H1 (cell line): ENCODE measurements at regions not wholly inside any gene's neighbourhood (a gene's known extent, or its start where the extent isn't known, plus 50 kb on each side); places are given as distances from the start of the nearest gene placed in this dataset.

ENCODE experiments used
- CTCF ChIA-PET: fragments of 300-600 bp; sonication (Branson Sonifier 250); formaldehyde crosslinking; loops from one replicate; lab custom pipeline; 2021; ENCODE audit not compliant: partially characterized antibody; lab: Charles Lee
- POLR2A ChIA-PET: fragments of 300-600 bp; sonication (Branson Sonifier 250); formaldehyde crosslinking; loops from one replicate; lab custom pipeline; 2021; ENCODE audit warnings: inconsistent platforms; ENCODE audit not compliant: partially characterized antibody; lab: Charles Lee
- DNase-seq, 2 experiments: peaks; one replicate each; pipeline versions ENCODE4 v3.0.0 to v3.0.0-alpha.2; 2010 to 2022; ENCODE audit warnings: low spot score in 2 of 2, low read depth in 1 of 2, mixed read lengths in 1 of 2
- FAIRE-seq: peaks from 2 replicates; lab custom pipeline; 2011; peaks lifted over from hg19 to GRCh38; lab: Jason Lieb, UNC
- H2AFZ ChIP-seq: 2 replicates; pipeline ENCODE4 v1.8.1; 2012; ENCODE audit warnings: low read length, inconsistent platforms
- H2AK5ac ChIP-seq: 2 replicates; pipeline ENCODE4 v1.6.1; 2013; ENCODE audit warnings: low read depth, low read length
- H2BK120ac ChIP-seq: replicated peaks from 2 replicates; pipeline ENCODE3; 2013; ENCODE audit warnings: low read depth, low read length, inconsistent platforms
- H2BK12ac ChIP-seq: 2 replicates; pipeline ENCODE4 v1.6.1; 2013; ENCODE audit warnings: low read depth, low read length
- H2BK15ac ChIP-seq: 2 replicates; pipeline ENCODE4 v1.6.1; 2013; ENCODE audit warnings: low read length
- H2BK20ac ChIP-seq: 2 replicates; pipeline ENCODE4 v1.6.1; 2013; ENCODE audit warnings: low read length
- H2BK5ac ChIP-seq: 2 replicates; pipeline ENCODE4 v1.6.1; 2013; ENCODE audit warnings: low read depth, low read length
- H3K14ac ChIP-seq: 2 replicates; pipeline ENCODE4 v1.6.1; 2013; ENCODE audit warnings: inconsistent platforms; ENCODE audit not compliant: insufficient read length
- H3K18ac ChIP-seq: 2 replicates; pipeline ENCODE4 v1.6.1; 2013; ENCODE audit warnings: low read length; ENCODE audit errors: extremely low read depth
- H3K23ac ChIP-seq: 2 replicates; pipeline ENCODE4 v1.6.1; 2013; ENCODE audit warnings: inconsistent platforms; ENCODE audit not compliant: insufficient read length
- H3K23me2 ChIP-seq: 2 replicates; pipeline ENCODE4 v1.6.1; 2013; ENCODE audit warnings: low read depth, low read length
- H3K27ac ChIP-seq: 2 replicates; pipeline ENCODE4 v1.6.1; 2011; ENCODE audit warnings: low read depth, low read length, inconsistent platforms
- H3K27me3 ChIP-seq, 4 experiments: replicated peaks in 1 of 4; 1 replicate in 1 of 4; 2 replicates in 3 of 4; pipeline versions ENCODE4 v1.6.1 to v1.8.1; 2011 to 2013; ENCODE audit warnings: low read length in 3 of 4, mild to moderate bottlenecking in 3 of 4, inconsistent platforms in 2 of 4, mixed read lengths in 2 of 4, moderate library complexity in 1 of 4; ENCODE audit not compliant: control insufficient read depth in 3 of 4, insufficient read depth in 3 of 4; ENCODE audit errors: extremely low read depth in 1 of 4
- H3K36me3 ChIP-seq, 4 experiments: 2 replicates each; pipeline versions ENCODE4 v1.6.1 to v1.8.1; 2011 to 2013; ENCODE audit warnings: mild to moderate bottlenecking in 4 of 4, low read length in 3 of 4, moderate library complexity in 2 of 4, control low read depth in 1 of 4, inconsistent platforms in 1 of 4; ENCODE audit not compliant: insufficient read depth in 4 of 4, control insufficient read depth in 2 of 4
- H3K4ac ChIP-seq: replicated peaks from 2 replicates; pipeline ENCODE3; 2013; ENCODE audit warnings: low read length, low read depth, mixed read lengths, inconsistent platforms; ENCODE audit not compliant: insufficient read length
- H3K4me1 ChIP-seq, 4 experiments: replicated peaks in 1 of 4; 1 replicate in 1 of 4; 2 replicates in 3 of 4; pipeline versions ENCODE4 v1.6.1 to v1.8.1; 2011 to 2013; ENCODE audit warnings: low read length in 3 of 4, inconsistent platforms in 2 of 4, mixed read lengths in 1 of 4; ENCODE audit not compliant: insufficient read depth in 4 of 4, control insufficient read depth in 3 of 4
- H3K4me2 ChIP-seq, 2 experiments: 2 replicates each; pipeline versions ENCODE4 v1.6.1 to v1.8.1; 2011 to 2013; ENCODE audit warnings: low read depth in 2 of 2, low read length in 2 of 2, control low read depth in 1 of 2, inconsistent platforms in 1 of 2, mild to moderate bottlenecking in 1 of 2; ENCODE audit not compliant: insufficient read depth in 1 of 2
- H3K4me3 ChIP-seq, 4 experiments: fragments of 200-600, 300-600 bp in 1 of 4; sonication (generic), shearing (Covaris generic), sonication (Bioruptor Twin) in 1 of 4; 2 replicates each; pipeline versions ENCODE4 v1.5.1 to v1.8.1; 2011 to 2016; ENCODE audit warnings: low read length in 4 of 4, low read depth in 3 of 4, control low read depth in 2 of 4, inconsistent platforms in 2 of 4, mild to moderate bottlenecking in 2 of 4, mixed read lengths in 1 of 4, moderate library complexity in 1 of 4; ENCODE audit not compliant: insufficient read depth in 2 of 4; ENCODE audit errors: extremely low read depth in 1 of 4
- H3K56ac ChIP-seq: replicated peaks from 2 replicates; pipeline ENCODE3; 2013; ENCODE audit warnings: low read depth, mild to moderate bottlenecking, mixed read lengths, low read length, inconsistent platforms; ENCODE audit not compliant: insufficient read length
- H3K79me1 ChIP-seq: 2 replicates; pipeline ENCODE4 v1.6.1; 2013; ENCODE audit warnings: low read depth, low read length, control low read depth
- H3K79me2 ChIP-seq, 2 experiments: 2 replicates each; pipeline versions ENCODE4 v1.6.1 to v1.8.1; 2012 to 2013; ENCODE audit warnings: low read length in 2 of 2, mild to moderate bottlenecking in 2 of 2, inconsistent platforms in 1 of 2; ENCODE audit not compliant: insufficient read depth in 2 of 2, control insufficient read depth in 1 of 2
- H3K9ac ChIP-seq, 4 experiments: replicated peaks in 1 of 4; 1 replicate in 1 of 4; 2 replicates in 3 of 4; pipeline versions ENCODE4 v1.6.1 to v1.8.1; 2011 to 2013; ENCODE audit warnings: low read depth in 3 of 4, low read length in 3 of 4, control low read depth in 2 of 4, mild to moderate bottlenecking in 2 of 4, moderate library complexity in 2 of 4, inconsistent platforms in 1 of 4; ENCODE audit errors: extremely low read depth in 1 of 4
- H3K9me3 ChIP-seq, 2 experiments: 2 replicates each; pipeline versions ENCODE4 v1.6.1 to v1.8.1; 2012 to 2013; ENCODE audit warnings: mild to moderate bottlenecking in 2 of 2, moderate library complexity in 2 of 2, control low read depth in 1 of 2, inconsistent platforms in 1 of 2, low read depth in 1 of 2, low read length in 1 of 2, mixed read lengths in 1 of 2; ENCODE audit not compliant: insufficient read depth in 2 of 2
- H4K20me1 ChIP-seq, 2 experiments: replicated peaks in 1 of 2; 2 replicates each; pipeline versions ENCODE3 to v1.8.1; 2011 to 2013; ENCODE audit warnings: inconsistent platforms in 2 of 2, low read length in 2 of 2, mild to moderate bottlenecking in 1 of 2; ENCODE audit not compliant: insufficient read depth in 2 of 2, control insufficient read depth in 1 of 2
- H4K5ac ChIP-seq: 2 replicates; pipeline ENCODE4 v1.6.1; 2013; ENCODE audit warnings: low read length, low read depth, mixed read lengths, inconsistent platforms; ENCODE audit not compliant: insufficient read length
- H4K8ac ChIP-seq: 2 replicates; pipeline ENCODE4 v1.8.0; 2013; ENCODE audit warnings: mild to moderate bottlenecking, moderate library complexity, low read length, inconsistent platforms; ENCODE audit not compliant: insufficient read depth; ENCODE audit errors: extremely low read depth
- H4K91ac ChIP-seq: replicated peaks from 2 replicates; pipeline ENCODE3; 2013; ENCODE audit warnings: low read length, mixed read lengths, inconsistent platforms; ENCODE audit not compliant: insufficient read length
- PHF8 ChIP-seq: fragments of 200-600 bp; sonication (generic); conservative IDR thresholded peaks from 2 replicates; pipeline ENCODE4 v1.7.1; 2012; ENCODE audit warnings: low read depth, mild to moderate bottlenecking, inconsistent platforms, low read length, moderate library complexity
- SRF ChIP-seq: IDR thresholded peaks from 2 replicates; pipeline ENCODE4 v1.6.1; 2011; ENCODE audit warnings: mild to moderate bottlenecking, low read depth, low read length, moderate library complexity
- WGBS, 2 experiments: shearing (Covaris generic) in 1 of 2; methylation state at CpG; one replicate each; pipeline versions ENCODE4 v1.1.6 to v1.1.7; 2013 to 2015; ENCODE audit warnings: low lambda C conversion rate in 2 of 2, mixed read lengths in 2 of 2, inconsistent platforms in 1 of 2, low coverage in 1 of 2, missing lambda C conversion rate in 1 of 2; ENCODE audit not compliant: insufficient replicate concordance in 2 of 2, insufficient coverage in 1 of 2, insufficient read length in 1 of 2; ENCODE audit errors: extremely low coverage in 1 of 2, missing lambda C conversion rate in 1 of 2; 5-methylcytosine and 5-hydroxymethylcytosine counted together

DNA sequence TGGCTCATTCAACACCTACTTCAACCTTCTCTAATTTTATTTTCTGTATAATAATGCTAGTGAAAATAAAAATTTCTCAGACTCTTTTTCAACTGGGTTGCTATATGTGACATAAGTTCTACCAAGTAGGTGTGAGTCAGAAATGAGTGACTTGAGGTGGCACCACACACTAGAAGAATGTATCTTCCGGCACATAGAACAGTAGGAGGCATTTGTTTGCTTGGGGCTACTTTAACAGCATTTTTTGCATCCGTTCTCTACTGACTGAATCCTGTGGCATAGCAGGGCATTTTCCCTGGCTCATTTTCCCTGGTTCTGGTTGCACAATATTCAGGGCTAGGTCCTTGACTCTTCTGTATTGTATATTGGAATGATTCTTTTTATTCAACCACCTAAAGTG lies 194.0 kb upstream of the SLC16A7 start:
- H3K79me1 ChIP-seq, result no peaks in the 10 kb centered on the region
- H4K5ac ChIP-seq, result no peak overlapping the region
- H4K91ac ChIP-seq, result no peak overlapping the region
- no peak overlapping the region for H3K4ac ChIP-seq
- no peaks in the 10 kb centered on the region for H3K27me3 ChIP-seq
- DNase-seq, result no peak
- no peak overlapping the region for H3K14ac ChIP-seq
- 98% methylated on average over 2 of the region's 2 CpGs; no CpG with 5 or more reads in 1 of the 2 experiments for WGBS, 2 experiments
- no peaks in the 10 kb centered on the region for H3K4me1 ChIP-seq
- H3K56ac ChIP-seq, result no peak overlapping the region
- no peak overlapping the region for H3K9ac ChIP-seq
- no peak overlapping the region for H3K23ac ChIP-seq
- H2BK12ac ChIP-seq, result no peak overlapping the region
- no peaks in the 10 kb centered on the region for H3K79me2 ChIP-seq
- no peak overlapping the region for H2BK5ac ChIP-seq
- no peaks in the 10 kb centered on the region for H4K20me1 ChIP-seq
- H3K23me2 ChIP-seq, result no peaks in the 10 kb centered on the region; the same call in 1 of the 2 replicates
- no peak overlapping the region for H2BK15ac ChIP-seq
- ChIA-PET CTCF (no interaction called here), POLR2A (no interaction called here)
- no peak overlapping the region for H2AFZ ChIP-seq
- H3K4me2 ChIP-seq, result no peak overlapping the region
- no peaks in the 10 kb centered on the region for H3K9me3 ChIP-seq
- H3K27ac ChIP-seq, result no peak overlapping the region
- no peak overlapping the region for H2AK5ac ChIP-seq
- H3K4me3 ChIP-seq, result no peak overlapping the region
- no peak overlapping the region for H2BK20ac ChIP-seq
- H4K8ac ChIP-seq, result no peak overlapping the region
- no peaks in the 10 kb centered on the region for H3K36me3 ChIP-seq
- H2BK120ac ChIP-seq, result no peak overlapping the region
- FAIRE-seq, result no peak
- H3K18ac ChIP-seq, result no peak overlapping the region
- TF ChIP-seq SRF (no peak), PHF8 (no peak)
